ENCODE measurements at regions not wholly inside any gene's neighbourhood (a gene's known extent, or its start where the extent isn't known, plus 50 kb on each side); places are given as distances from the start of the nearest gene placed in this dataset.
A peak's percentile ranks its signal among the peaks of the same experiment; 100 is the strongest.
"Not testable (repeated sequence)": the region's sequence is repeated elsewhere in the genome, so short reads cannot be mapped to it uniquely, and the experiment has no call there.

DNA sequence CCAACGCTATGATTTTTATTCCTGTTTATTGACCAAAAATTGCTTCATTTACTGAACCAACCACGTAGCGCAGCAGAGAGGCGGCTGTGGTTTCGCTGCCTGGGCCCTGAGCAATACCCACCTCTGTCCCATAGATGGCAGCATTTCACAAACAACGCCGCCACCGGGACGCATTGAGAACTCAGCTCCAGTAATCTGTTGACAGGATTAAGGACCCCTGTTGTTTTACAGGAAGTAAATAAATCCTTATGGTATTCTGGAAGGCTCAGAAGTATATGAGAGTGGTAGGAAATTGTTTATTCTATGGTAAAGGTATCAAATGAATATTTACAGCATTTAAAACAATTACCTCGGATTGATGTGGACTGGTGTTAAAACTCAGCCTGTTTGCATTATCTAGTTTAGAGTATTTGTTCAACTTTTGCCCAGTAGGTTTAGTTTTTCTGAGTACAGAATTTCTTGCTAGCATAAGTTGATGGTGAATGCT is 547.9 kb upstream of the SLC35B3 start:
- peak; percentile 33 for DNase-seq

DNA sequence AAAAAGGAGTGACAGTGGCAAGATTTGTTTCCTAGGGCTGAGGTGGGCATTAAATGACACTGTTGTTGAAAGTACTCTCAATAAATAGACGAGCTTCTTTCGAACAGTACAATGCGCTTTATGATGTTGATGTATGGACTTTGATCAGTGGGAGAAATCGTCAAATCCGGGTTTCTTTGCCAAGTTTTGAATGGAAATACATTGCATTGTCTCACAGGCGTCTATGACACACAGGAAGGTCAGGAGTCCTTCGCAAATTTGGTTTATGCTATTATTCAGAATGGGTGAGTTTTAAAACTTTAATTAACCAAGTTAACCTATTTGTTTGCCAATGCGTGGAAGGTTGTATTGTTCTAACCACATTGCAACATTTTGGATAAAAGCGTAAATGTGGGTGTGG is 547.3 kb upstream of the SLC35B3 start:
- DNase-seq: no peak

DNA sequence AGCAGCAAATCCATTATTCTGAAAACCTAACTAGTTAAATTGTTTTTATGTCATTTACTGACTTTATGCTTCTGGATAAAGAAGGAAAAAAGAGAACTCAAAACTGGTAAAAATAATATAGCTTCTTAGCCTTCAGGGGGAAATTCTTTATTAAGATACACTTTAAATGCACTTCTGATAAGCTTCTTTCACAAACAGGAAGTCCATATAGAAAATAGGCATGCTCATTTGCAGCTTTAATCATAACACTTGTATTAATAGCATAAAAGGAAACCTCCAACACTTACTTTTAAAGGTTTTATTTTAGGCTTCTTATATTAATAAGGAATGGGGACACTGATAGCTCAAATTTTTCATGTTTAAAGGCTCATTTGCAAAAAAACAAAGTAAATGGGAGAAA is 538.0 kb upstream of the SLC35B3 start:
- DNase-seq: no peak

DNA sequence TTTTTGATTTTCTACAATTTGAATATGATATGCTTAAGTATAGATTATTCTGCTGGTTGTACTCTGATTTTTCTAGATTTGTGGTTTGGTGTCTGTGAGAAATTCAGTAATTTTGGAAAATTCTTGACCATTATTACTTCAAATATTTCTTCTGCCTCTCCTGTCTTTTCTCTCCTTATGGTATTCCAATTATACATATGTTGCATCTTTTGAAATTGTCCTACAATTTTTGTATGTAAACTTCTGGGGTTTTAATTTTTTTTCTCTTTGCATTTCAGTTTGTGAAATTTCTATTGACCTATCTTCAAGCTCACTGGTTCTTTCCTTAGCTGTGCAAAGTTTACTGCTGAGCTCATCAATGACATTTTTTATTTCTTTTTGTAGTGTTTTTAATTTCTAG is 534.4 kb upstream of the SLC35B3 start:
- DNase-seq: no peak

DNA sequence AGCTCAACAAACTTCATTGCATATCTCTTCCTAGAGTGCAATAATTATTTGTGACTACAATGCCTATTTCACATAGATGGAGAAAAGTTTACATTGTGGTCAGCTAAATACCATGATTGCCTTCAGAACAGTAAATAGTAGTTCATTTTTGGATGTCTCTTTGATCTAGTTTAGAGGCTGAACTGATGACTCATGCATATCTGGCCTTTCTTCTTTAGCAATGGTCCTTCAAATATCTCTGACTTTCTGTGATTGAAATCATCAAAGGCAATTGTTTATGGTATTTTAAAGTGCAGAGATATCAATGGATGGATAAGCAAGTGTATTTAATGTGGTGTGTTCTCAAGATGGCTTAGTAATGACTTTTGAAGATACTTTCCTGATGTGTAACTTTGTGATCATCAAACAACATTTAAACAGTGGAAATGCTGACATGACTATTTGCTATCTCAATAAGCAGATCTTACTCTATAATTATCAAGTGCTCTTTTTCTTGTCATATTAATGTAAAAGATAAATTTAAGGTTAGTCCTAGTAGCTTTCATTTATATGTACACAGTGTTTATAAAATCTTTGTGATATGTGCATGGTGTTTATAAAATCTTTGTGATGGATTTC is 523.7 kb upstream of the SLC35B3 start:
- no peak for DNase-seq

DNA sequence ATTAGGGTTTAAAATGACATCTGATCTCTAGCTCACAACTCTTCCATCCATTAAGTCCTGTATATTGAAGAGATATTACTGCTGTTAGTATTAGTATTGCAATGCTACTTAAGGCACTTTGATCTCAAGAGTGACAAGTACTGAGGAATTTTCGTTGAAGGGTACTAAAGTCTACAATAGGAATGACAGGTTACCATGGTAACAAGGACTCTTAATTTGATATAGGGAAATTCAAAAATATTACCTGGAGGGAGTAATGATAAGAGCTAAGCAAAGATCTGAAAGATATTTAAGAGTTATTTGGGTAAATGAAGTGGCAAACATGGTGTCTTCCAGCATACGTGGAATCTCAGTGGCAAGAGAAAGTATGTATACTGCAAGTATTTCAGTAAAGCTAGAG is 518.0 kb upstream of the SLC35B3 start:
- DNase-seq: no peak

DNA sequence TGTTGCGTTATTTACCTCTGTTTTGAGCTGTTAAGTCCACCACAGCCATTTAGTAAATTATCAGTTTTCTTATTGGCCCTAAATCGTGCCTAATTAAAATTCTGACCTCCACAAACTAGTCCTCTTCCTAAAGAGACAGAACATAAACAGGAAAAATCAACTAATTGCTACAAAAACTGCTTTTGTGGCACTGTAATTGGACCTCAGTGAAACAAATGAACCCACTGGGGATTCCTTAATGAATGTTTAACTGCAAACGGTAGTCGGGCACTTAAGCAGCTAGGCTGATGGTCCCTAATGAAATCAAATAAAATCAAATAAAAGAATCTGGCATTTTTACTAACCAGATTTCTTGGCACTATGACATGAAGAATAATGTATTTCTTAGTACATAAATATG is 513.4 kb upstream of the SLC35B3 start:
- DNase-seq: no peak

DNA sequence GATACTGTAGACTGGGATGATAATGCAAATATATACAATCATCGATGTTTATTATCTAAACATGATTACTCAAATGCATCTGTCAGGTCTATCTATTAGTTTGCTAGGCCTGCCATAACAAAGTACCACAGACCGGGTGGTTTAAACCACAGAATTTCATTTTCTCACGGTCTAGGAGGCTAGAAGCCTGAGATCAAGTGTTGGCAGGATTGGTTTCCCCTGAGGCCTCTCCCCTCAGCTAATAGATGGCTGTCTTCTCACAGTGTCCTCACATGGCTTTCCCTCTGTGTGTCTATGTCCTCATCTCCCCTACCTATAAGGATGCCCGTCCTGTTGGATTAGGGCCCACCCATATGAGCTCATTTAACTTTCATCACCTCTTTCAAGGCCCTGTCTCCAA is 512.6 kb upstream of the SLC35B3 start:
- no peak for DNase-seq

DNA sequence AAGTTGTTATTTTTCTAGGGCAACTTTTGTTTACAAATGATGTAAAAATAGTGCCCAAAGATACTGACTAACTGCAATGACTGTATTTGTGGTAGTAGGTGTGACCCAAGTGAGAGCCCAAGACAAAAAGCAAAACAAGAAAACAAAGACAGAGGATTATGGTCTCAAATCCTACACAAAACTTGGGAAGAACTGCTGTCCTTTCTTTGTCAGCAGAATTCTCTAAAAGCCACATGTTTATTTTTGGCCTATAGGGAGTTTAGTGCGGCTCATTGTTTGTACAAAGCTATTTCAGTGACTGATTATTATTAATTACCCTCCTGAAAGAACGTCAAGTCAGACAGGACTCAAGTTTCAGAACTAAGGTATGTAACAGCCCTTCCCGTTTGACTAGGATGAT is 509.2 kb upstream of the SLC35B3 start:
- no peak for DNase-seq

DNA sequence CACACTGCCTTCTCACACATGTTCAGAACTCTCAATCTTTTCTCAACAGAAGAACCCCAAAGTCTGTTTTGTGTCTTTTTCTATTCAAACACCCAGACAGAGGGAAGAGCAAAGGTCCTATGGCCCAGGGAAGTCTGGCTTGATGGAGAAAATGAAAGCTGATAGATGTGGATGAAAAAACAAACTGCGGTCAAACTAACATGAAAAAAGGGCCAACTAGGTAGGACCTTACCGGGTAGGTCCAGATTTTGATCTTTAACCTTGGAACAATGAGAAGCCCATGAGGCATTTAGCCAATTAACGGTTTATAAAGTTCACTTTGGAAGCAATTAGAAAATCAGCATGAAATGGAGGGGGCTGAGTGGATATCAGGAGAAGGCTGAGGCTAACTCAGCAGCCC is 507.7 kb upstream of the SLC35B3 start:
- no peak for DNase-seq

DNA sequence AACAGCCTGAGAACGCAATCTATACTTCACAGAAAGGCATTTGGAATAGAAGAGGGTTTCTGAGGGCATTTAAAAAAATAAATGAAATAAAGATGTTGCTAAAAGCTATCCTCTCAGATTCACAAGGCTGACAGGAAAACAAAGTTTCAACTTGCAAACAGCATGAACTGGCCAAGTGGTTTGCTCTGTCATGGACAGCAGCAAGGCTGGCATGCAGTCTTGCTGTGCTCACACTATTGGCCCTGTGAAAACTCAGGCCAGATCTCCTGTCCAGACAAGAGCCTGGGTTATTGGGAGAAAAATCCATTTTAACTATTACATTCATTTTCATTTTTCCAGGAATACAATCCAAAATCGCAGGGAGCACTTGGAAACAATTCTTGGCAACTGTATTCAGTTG is 506.2 kb upstream of the SLC35B3 start:
- DNase-seq: no peak

DNA sequence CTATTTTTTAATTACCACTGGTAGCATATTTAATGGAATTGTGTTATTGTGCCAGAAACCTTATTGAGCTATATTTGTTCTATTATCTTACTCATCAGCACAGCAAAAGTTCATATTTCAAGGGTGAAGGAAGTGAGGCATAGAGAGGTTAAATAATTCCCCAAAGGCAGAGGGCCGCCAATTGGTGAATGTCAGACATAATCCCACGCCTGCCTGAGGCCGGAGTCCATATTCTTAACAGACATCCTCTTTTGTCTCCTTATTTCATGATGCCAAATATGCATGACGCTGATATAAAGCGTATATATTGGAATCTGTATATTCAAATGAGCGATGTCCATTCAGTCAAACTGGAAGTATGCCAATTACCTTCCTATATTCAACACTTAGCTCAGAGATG is 505.0 kb upstream of the SLC35B3 start:
- DNase-seq: no peak

DNA sequence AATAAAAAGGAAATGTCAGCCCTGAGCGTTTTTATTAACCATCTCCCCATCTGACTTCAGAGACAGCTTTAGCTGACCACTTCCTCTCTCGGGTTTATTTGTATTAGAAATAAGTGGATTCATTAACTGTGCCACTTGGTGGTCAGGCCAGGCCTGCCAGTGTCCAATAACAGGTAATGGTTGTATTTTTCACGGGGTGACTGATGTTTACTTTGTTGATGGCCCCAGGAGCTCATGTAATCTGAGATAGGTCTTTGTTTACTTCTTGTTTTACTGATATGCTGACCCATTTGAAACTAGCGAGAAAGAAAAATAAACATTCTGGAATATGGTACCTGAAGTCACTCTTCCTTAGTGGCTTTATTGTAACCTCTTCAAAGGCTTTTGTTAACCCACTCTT is 504.3 kb upstream of the SLC35B3 start:
- no peak for DNase-seq

DNA sequence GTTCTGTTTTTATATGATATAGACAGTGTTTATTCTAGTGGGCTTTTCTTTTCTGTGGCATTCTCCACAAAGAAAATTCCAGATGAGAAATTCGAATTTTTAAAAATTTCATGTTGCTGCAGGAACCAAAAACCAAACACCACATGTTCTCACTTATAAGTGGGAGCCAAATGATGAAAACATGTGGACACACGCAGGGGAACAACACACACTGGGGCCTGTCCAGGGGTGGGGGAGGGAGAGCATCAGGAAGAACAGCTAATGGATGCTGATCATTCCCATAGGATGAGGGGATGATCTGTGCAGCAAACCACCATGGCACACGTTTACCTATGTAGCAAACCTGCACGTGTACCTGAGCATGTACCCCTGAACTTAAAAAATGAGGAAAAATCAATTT is 499.0 kb upstream of the SLC35B3 start:
- DNase-seq: no peak

DNA sequence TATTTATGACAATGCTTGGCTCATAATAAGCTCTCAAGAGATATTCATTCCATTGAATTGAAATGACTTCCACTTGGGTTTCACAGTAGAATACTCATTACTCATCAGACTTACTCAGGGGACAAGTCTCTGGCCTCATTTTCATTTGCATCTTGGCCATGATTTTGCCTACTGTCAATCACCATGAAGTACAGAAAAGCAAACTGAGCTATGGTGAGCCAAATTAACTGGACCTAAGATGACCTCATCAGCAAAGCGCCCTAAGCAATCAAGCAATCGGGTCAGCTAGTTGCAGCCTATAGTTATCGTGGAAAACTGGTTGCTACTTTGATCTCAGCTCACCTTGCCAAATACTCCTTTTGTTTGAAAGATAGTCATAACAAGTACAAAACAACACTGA is 494.7 kb upstream of the SLC35B3 start:
- no peak for DNase-seq

DNA sequence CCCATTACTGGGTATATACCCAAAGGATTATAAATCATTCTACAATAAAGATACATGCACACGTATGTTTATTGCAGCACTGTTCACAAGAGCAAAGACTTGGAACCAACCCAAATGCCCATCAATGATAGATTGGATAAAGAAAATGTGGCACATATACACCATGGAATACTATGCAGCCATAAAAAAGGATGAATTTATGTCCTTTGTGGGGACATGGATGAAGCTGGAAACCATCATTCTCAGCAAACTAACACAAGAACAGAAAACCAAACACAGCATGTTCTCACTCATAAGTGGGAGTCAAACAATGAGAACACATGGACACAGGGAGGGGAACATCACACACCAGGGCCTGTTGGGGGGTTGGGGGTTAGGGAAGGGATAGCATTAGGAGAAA is 484.9 kb upstream of the SLC35B3 start:
- not testable (repeated sequence) for DNase-seq

DNA sequence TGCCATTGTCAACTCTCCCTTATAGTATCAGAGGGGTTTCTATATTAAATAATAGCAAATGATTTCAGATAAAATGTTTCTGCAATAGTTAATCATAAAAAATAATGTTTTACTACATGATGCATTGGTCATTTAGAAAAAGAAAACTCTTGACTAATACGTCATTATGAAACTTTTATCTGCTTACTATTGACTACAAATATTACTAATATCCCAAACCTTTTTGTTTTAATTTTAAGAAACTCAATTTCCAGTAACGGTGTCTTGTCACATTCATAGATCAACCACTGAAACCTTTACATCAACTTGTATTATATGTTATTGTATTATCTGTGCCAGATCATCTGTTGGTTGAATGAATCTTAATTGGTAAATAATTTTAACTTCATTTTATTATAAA is 482.9 kb upstream of the SLC35B3 start:
- no peak for DNase-seq

DNA sequence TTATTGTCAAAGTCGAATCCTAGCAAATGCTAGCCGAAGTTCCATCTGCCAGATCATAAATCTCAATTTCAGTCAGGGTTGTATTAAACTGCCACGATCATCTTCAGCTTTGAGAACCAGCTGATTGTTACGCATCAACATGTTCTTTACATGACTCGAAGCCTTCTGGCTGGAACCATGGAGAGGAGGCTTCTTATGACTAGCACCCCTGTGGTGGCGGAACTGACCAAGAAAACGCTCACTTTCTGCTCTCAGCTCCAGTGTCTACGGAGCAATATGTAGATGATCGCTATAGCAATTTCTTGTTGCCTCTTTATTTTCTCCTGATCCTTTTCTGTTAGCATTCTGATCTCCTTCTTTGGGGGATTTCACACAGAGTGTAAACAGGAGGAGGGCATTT is 479.4 kb upstream of the SLC35B3 start:
- no peak for DNase-seq

DNA sequence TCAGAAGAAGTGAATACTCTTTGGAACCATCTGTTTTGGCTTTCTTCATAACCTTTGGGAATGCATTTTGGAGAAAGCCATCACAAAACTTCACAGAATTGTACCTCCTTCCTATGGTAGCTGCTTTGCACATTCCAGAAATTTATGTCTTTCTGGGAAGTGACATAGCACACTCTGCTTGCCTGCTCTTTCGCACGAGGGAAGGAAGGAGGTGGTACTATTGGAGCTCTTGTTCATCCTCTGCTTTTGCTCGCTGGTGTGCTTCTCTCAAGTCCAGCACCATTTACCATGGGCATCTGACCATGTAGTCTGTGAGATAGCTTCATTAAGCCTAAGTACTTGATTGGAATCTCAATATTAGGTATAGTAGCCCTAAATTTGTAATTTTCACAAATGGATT is 473.3 kb upstream of the SLC35B3 start:
- DNase-seq: no peak

DNA sequence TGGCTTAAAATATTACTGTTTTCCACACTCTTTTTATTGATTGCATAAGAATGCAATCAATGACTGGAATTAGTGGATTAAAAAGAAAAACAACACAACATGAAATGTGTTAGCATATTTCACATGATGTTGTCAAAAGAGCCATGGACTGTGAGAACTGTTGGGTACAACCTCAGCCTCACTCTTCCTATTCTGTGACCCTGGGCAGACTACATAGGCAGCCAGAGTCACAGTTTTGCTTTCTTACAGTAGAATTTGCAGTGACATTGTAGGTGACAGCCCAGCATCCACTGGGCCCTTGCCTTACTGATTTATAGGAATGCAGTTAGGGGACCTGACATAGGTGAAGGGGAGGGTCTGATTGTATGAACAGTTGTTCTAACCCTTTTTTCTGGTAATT is 471.4 kb upstream of the SLC35B3 start:
- DNase-seq: no peak

DNA sequence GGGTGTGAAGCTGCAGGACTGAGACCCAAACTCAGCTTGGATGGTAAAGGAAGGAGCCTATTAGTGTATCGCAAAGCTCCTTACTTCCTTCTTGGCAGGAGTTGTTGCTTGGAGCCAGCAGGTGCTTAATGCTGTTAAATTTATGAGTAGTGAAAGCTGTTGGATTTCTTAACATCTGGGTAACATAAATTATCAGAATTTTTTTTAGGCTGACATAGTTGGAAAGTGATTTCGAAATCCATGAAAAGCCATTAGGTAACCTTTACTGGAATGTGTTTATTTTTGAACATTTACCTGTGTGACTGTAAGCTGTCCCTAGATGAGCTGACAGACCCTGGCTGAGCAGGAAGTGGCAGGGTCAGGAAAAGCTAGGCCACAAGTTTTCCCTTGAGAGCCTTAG is 470.4 kb upstream of the SLC35B3 start:
- no peak for DNase-seq

DNA sequence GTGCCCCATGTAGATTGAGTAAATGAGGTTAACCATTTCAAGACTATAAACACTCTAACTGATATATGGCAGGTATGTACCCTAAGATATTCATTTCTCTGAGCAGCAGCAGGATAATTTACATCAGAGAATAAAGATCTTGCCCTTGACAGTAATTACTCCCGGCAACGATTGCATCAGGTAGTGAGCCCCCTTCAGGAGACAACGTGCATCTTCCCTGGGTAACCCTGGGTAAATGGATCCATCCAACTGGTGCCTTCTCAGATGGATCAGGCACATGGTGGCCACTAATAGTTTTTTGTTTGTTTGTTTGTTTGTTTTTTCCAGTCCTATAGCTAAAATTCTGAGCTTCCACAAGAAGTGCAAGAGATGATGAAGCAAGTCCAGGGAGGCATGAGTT is 469.4 kb upstream of the SLC35B3 start:
- no peak for DNase-seq

DNA sequence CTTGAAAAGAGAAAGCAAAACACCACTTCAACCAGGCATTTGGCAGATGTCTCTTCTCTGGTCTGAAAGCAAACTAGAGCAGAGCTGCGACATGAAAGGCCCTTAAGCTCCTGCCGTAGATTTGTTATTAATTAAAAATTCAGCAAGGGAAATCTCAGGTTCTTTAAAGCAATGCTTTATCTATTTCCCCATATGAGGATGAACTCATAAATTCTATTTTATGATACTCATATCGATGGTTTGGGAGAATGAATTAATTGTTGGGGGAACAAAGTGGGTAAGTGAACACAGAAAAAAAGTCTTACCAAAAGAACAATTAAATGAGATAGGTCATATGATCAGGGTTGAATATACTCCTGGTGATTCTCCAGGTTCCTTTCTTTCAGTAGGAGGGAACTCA is 464.7 kb upstream of the SLC35B3 start:
- DNase-seq: no peak

DNA sequence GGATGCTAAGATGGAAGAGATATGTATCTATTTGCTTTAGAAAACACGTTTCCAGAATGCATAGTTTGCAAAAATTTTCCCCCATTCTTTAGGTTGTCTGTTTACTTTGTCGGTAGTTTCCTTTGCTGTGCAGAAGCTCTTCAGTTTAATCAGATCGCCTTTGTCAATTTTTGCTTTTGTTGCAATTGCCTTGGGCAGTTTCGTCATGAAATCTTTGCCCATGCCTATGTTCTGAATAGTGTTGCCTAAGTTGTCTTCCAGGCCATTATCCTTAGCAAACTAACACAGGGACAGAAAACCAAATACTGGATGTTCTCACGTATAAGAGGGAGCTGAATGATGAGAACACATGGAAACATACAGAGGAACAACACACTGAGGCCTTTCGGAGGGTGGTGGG is 454.2 kb upstream of the SLC35B3 start:
- DNase-seq: no peak

DNA sequence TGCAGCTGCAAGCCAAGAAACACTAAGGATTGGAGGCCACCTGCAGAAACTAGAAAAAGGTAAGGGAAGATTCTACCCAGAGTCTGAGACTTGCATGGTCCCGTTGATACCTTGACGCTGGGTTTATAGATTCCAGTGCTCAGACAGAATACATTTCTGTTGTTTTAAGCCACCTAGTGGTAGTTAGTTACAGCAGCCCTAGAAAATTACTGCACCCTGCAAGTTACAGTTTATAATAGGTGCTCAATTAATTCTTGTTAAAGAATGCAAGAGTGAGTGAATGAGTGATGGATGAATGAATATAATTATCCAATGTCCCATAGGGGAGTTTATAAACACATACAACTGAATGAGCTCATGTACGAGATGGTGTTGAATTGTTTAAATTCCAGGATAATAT is 453.1 kb upstream of the SLC35B3 start:
- DNase-seq: no peak

Data from occipital lobe (tissue), 1 donor.